GM19238 (cell line): ENCODE measurements at regions not wholly inside any gene's neighbourhood (a gene's known extent, or its start where the extent isn't known, plus 50 kb on each side); places are given as distances from the start of the nearest gene placed in this dataset.
"Not testable (repeated sequence)": the region's sequence is repeated elsewhere in the genome, so short reads cannot be mapped to it uniquely, and the experiment has no call there.

ENCODE experiments used
- DNase-seq: peaks from one replicate; pipeline ENCODE4 v3.0.0; 2011; ENCODE audit warnings: low spot score; ENCODE audit not compliant: insufficient read length

DNA sequence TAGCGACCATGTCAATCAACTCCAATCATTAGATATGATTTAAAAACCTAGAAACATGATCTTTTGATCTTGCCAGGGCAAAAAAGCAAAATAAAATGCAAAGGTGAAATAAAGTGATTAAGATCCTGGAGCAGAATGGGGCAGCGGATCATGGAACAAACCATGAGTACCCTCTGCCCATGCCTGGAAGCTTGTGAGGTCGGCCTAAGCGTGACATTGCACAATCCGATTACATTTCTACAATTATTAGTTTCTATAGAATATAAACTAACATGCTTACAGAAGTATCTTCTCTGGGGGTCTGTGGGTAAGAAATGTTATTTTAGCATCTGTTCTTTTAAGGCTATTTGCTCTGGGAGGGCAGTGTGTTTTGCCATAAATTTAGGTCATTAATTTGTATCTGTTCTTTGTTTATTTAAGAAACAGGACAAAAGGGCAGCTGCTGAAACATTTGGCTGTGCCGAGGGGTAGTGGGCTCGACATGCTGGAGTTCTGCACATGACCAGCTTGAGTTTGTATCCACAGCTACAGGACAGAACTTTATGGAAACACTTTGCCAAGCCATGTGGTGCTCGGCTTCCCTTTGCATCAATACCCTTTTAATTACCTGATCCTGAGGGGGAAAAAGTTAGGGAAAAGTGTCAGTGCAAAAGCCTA, 55.9 kb downstream of the ZBTB18 start:
- no peak for DNase-seq

DNA sequence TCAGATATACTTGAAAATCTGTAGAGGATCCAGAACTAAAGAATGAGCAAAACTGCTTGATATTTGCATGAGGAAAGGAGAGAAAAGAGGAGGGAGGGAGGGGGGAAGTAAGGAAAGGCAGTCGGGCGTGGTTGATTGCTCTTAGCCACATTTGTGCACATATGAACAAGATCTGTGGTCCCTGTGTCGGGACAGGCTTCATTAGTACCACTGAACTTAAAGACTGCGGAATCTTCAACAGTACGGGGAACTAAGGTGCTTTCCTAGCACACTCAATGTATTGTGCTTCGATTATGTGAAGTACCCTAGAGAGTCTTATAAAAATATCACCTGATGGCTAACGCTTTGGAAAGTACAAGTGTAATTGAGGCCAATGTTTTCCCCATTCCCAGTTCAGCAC, 59.9 kb downstream of the ZBTB18 start:
- no peak for DNase-seq

DNA sequence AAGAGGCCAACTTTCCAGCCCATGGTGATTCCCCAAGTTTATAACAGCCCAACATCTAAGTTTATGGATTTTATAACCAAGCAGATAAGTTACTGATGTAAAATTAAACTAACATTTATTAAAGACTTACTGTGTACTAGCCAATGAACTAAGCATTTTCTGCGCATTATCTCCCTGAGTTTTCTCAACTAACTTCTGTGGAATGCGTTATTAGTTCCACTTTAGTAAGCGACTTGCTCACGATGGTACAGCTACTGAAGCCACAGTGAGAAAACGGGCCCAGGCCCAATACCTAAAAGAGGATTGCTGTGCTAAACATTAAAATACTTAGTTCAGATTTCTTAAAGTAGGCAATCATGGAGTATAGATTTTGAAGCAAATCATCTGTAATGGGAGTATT, 61.0 kb downstream of the ZBTB18 start:
- no peak for DNase-seq

DNA sequence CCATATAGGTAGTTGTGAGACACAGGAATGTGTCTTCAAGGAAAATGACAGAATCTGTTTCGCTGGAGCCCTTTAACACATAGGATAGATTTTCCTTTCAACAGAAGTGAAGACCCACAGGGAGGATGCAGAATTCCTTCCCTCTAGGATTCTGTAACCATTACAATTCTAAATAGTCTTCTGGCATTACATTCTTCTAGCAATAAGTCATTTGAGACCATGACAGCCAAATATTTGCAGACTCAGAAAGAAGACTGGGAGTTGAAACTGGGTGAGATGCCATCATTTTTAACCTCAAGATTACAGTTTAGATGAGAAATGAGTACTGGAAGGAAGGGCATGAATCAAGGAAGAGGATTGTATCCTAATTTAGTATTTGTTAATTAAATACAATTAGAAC, 61.6 kb downstream of the ZBTB18 start:
- DNase-seq = no peak

DNA sequence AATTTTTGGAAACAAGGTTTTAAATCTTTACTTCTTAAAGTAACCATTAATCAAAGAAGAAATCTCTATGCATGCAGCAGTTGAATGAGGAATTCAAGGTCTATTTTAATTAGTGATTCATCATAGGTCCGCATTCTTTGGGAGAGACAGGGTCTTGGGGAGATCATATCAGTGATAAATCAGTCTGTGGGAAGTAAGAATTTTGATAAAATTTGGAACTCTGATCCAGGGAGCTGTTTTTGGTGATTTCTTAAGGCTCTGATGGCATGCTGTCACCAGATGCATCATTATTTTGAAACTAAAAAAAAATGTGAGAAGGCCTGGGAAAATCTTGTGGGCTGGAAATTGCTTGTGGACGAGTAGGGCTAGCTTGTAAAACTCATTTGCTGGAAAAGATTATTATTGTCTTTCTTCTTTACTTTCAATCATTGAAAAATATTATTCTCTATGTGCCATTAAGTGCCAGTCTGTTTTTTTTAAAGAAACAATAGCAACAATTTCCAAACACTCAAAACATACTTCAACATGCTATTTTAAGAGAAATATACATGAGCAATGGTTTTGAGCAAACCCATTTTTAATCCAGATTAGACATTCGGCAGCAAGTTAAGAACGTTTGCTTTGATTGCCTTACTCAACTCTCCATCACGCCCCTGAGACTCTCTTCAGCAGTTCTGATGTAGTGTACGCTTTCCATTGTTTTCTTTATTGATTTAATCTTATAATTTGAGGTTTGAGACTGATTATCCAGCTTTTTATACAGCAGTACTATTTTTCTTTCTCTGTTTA, 62.6 kb downstream of the ZBTB18 start:
- DNase-seq = no peak

DNA sequence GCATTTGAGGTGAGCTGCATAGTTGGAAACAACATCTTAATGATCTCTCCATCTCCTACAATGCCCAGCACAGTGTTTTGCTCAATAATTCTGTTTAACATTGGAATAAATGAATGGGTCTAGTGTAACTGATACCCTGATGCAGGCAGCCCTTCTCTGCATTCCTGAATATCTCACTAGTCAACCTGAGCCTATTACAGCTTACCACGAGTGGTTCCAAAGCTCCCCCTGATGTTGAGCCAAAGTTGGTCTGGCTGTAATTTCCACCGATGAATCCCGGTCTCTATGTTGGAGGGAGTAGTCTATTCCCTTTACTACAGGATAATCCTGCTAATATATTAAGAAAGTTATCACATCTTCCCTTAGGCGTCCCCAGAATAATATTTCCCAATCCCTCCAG, 63.8 kb downstream of the ZBTB18 start:
- DNase-seq = no peak

DNA sequence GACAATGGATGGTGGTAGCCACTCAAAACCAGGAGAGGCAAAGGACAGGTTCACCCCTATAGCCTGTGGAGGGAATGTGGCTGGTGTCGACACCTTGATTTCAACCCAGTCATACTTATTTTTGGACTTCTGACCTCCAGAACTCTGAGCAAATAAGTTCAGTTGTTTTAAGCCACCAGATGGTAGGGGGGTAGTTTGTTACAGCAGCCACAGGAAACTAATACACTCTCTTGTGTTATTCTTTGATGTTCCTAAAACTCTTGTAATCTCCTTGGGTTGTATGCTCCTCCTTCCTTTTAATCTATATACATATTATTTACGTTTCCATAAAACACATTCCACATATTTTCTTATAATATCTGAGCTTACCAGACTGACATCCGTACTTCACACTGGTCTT, 65.9 kb downstream of the ZBTB18 start:
- no peak for DNase-seq

DNA sequence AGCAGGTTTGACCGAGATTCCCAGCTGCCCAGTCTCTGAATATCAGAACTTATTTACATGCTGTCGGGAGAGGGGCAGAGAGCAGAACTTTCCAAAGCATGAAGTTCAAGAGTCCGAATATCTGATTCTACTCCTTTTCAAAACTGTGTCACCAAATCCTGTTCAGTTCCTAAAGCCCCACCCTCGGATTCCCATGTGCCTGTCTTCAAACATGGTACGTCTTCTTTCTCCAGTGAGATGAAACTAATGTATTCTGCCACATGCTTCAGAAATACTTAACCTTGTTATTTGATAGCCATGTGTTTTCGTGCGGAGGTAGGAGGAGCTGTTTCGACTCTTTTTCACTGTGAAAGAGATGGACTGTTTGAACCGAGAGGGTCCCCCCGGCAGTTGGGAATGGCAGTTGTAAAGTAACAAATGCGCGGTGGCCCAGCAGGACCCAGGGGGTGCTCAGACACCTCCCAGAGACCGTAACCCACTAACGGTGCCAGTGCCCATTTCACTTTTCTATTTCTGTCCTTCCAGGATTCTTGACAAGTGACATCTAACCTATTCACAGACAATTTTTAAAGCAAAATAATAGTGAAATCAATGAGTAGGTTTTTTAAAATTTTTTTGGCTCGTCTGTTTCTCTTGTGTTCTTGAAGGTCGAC, 67.2 kb downstream of the ZBTB18 start:
- DNase-seq = no peak

DNA sequence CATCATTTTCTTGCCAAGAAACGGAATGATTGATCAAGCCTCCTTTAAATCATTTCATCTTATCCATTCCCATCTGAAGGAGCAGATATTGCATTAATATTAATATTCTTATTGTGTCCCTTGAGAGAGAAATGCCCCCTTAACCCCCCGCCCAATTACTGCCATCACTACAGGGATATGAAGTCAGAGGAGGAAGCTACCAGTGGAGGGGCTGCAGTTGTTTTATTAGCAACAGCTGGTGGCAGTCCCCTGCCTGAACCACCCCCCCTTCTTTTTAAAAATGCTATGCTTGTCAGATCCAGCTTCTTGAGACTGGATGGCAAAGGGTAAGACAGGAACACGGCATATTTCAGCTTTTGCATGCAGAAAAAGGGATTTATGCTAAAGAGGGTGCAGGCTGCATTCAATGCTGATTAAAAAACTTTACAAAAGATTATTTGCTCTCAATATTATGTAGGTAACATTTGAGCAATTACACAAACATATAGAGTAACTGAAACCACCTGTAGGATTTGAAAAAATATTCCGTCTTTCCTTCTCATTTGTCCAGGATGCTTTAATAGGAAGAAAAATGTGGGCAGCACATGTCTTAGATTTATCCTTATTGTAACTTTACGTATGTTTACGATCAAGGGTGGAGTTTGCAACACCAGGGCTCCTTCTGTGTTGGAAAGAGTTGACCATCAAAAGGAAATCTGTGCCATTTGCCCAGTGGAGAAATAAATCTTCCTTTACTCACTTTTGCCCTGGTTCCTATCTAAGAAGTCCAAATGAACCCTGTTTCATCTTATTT, 77.7 kb downstream of the ZBTB18 start:
- DNase-seq = no peak

DNA sequence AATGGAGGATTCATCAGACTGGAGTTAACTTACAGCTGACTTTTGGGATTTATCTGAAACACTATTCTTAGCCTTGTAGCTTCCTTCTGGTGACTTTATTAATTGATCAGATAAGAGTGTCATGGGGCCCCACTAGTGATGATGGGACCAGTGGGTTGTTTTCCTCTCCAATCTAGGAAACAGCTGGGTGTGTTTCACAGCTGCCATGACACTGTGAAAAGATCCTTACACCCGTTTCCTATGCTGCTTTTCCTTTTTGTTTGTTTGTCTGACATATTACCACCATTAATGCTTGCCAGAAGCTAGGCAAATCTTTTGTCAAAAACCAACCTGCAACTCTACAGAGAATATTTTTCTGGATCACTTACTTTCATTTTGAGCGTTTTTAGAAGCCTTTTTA, 86.2 kb downstream of the ZBTB18 start:
- DNase-seq = no peak

DNA sequence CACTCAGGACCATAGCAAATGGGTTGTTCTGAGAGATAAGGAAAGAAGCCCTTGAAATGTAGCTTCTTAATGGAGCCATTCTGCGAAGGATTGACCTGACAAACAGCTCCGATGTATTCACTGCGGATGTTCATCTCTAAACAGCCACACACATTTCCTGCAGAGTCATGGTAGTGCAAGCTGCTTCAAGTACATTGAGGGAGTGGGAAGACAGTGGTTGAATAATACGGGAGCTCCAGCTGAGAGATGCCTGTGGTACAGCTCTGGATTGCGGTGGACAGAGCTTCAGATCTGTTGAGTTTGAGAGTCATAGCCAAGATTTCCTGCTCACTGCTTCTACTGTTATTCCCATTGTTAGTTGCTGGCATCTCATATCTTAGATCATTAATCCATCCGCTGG, 86.6 kb downstream of the ZBTB18 start:
- DNase-seq = no peak

DNA sequence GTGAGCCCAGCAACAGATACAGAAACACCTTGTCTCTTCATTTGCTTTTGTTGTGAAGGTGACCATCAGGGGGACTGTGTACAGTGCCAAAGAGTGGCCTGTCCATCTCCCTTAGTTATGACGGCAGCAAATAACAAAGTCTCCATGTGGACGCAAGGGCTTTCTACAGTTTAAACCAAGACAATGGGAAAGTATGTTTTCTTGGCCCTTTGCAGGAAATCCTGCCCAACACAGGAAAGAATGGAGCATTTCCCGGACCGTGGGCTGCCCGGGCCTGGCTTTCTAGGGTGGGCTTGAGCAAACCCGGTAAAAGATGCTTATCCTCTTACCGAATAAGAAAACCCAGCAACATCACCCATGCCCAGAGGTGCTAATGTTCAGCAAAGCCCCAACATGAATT, 87.3 kb downstream of the ZBTB18 start:
- no peak for DNase-seq

DNA sequence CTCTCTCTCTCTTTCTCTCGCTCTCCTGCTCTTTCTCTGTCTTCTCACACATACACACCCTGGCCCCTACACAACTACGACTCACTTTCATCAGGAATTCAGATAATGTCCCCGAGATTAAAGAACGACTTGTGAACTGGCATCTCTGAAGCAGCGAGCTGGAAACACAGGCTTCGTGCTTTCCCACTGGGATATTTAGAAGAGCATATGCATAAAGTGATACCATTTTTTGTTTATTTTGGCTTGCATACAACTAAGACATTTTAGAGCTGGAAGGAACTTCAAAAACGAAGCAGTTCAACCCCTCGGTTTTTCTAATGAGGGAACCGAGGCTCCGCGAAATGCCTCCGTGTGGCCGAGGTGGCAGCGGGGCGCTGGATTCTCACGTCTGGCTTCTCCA, 88.6 kb downstream of the ZBTB18 start:
- no peak for DNase-seq

DNA sequence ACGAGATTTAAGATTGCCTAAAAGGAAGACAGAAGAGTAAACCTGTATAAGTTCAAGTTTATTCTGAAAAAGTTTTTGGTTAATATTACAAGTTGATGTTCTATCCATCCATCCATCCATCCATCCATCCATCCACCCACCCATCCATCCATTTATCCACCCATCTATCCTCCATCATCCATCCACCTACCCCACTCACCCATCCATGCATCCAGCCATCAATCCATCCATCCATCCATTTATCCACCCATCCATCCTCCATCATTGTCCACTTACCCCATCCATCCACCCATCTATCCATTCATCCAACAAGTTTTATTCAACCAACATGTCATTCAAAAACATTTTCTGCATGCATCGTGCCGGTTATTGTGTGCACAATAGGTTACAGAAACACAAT, 89.3 kb downstream of the ZBTB18 start:
- DNase-seq = no peak

DNA sequence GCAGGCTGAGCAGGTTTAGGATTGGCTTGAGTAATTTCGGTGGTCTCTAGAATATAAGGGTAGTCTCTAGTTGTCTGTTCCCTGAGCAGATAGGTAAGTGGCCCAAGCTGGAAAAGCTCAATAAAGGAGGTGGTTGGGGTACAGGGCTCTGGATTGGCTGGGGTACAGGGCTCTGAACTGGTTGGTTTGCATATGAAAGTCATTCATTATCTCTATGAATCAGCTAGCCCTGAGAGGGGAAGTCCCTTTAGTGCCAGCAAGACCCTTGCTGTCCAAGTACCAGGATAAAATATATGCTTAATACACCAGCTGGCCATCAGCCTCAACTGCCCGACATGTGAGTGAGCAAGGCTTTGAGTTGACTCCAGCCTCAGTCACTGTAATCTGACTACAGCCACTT, 93.0 kb downstream of the ZBTB18 start:
- DNase-seq = no peak

DNA sequence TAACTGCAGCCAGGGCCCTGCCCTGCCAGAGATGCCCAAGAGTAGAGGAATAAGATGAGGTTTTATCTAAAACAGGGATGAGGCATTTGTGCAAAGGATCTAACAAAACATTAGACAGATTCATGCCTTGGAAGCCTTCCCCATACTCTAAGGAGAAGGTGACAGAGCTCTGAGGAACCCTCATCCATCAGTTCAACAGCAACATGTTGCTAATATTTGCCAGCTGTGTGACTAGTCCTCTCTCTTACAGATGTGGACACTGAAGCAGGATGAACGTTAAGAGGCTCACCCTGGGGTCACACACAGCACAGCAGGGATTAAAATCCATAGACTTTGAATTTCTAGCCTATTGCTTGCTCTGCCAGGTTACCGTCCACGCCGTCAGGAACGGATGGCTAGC, 99.0 kb downstream of the ZBTB18 start:
- no peak for DNase-seq

DNA sequence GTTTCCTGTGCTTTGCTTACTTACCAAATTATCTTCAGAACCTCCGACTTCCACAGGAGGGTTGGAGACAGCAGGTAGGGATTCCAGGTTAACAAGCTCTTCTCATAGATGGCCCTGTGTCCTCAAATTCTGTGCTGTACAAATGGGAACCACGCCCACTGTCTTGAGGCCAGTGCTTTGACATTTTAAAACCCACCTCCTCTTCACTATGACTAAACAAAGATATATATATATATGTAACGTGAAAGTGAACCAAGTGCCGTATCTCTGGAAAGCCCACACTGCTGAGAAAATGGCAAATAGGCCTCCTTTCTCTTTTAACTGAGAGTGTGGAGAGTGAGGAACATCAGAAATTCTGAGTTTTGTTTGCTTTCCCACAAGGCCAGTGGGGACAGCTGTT, 99.6 kb downstream of the ZBTB18 start:
- no peak for DNase-seq

DNA sequence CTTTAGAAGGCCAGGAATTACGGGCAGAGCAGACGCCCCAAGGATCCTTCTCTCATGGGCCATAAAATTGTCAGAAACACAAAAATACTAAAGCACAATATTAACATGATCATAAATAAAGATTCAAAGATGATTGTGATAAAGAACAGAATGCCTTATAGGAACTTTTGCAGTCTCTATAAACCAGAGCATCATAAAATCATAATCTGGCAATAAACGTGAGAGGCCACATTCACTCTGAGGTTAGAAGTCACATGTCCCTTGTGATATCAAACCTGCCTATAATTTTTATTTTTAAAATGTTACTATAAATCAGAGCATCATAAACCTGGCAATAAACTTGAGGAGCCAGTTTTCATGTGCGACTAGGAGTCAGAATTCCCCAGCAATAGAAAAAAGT, 100.5 kb downstream of the ZBTB18 start:
- DNase-seq = no peak

DNA sequence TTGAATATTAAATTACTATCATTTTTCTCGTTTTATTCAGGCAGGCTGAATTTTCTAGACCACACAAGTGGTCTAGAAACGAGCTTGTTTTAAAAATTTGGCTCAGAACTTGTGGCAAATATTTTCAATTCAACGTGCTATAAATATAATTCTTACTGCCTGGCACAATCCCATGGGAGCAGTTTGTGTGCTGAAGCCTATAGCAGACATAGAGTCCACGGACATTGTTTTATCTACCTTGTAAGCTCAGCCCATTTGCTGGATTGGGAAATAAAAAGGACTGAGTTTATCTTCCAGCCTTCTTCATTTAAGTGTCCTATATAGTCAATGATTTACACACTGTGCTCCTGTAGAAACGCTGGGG, 103.4 kb downstream of the ZBTB18 start:
- DNase-seq = no peak

DNA sequence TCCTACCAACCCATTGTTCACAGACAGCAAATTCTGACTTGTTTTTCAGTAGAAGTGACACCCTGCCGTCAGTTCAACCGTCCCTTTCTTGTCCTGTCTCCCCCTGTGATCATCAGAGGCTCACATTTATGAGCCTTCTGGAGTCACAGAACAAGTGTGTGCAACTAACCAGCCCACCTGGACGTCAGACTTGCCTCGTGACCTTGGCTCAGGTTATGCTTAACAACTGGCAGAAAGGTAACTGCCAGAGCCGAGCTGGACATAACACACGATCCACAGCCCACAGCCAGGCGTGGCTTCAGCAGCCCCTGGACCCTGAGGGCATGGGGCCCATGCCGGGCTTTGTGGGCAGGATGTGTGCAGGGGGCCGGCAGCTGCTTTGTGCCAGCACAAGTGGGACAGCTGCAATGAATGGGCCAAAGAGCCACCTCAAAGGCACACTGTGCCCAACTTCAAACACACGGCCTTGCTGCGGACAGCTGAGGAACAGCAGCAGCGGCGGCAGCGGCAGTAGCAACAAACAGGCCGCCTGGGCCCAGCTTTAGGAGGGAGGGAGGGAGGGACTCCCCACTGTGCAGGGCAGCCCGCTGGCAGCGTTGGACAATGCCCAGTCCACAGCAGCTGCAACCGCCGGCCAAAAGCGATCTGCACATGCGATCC, 103.9 kb downstream of the ZBTB18 start:
- no peak for DNase-seq

DNA sequence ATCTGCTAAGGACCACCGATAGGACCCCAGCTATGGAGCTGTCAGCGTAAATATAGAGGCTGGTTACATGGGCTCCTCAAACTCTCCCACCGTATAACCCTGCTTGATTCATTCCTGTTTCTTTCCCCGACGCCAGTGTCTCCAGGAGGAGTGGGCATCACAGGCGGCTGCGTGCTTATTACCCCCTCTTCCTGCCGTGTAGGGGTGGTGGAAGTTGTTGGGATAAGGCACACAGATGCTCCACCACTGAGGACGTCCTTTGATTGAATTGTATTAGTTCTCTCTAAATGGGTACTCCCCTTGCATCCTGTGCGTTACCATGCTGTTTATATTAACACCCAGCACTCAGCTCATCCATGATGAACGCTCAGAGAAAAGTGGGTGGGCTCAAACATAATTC, 104.6 kb downstream of the ZBTB18 start:
- no peak for DNase-seq

DNA sequence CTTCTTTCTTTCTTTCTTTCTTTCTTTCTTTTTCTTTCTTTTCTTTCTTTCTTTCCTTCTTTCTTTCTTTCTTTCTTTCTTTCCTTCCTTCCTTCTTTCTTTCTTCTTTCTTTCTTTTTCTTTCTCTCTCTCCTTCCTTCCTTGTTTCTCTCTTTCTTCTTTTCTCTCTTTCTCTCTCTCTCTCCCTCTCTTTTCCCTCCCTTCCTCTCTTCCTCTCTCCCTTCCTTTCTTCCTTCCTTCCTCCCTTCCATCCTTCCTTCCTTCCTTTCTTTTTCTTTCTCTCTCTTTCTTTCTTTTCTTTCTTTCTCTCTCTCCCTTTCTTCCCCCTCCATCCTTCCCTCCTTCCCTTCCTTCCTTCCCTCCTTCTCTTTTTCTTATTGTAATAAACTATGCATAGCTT, 105.5 kb downstream of the ZBTB18 start:
- not testable (repeated sequence) for DNase-seq
